Neural cell (in vitro differentiated cells): ENCODE measurements at regions not wholly inside any gene's neighbourhood (a gene's known extent, or its start where the extent isn't known, plus 50 kb on each side); places are given as distances from the start of the nearest gene placed in this dataset.
"Not testable (repeated sequence)": the region's sequence is repeated elsewhere in the genome, so short reads cannot be mapped to it uniquely, and the experiment has no call there.

Experiments used
- H2AFZ ChIP-seq: fragments of 200-600, 300-800 bp; sonication (generic), shearing (Covaris generic); 2 replicates; pipeline ENCODE4 v1.6.0; 2014; ENCODE audit warnings: low read depth, mild to moderate bottlenecking, antibody characterized with exemption, low read length, moderate library complexity
- H3F3A ChIP-seq: fragments of 200-600 bp; shearing (Covaris generic); 2 replicates; pipeline ENCODE4 v1.6.1; 2016; ENCODE audit warnings: mild to moderate bottlenecking, moderate library complexity, mixed read lengths, antibody characterized with exemption, low read length; ENCODE audit not compliant: insufficient read depth, poor library complexity, severe bottlenecking
- H3K27ac ChIP-seq: fragments of 200-600, 300-800 bp; sonication (generic), shearing (Covaris generic); 2 replicates; pipeline ENCODE4 v1.5.1; 2014; ENCODE audit warnings: mild to moderate bottlenecking, low read length, moderate library complexity
- H3K27me3 ChIP-seq: fragments of 300-800, 200-600 bp; sonication (generic), shearing (Covaris generic); 2 replicates; pipeline ENCODE4 v1.6.0; 2014; ENCODE audit warnings: mild to moderate bottlenecking, low read depth, low read length, moderate library complexity; ENCODE audit not compliant: insufficient read depth
- H3K36me3 ChIP-seq: fragments of 300-800, 200-600 bp; sonication (generic), shearing (Covaris generic); 2 replicates; pipeline ENCODE4 v1.5.1; 2014; ENCODE audit warnings: mild to moderate bottlenecking, antibody characterized with exemption, low read length, moderate library complexity; ENCODE audit not compliant: insufficient read depth
- H3K4me2 ChIP-seq: fragments of 300-800, 200-600 bp; sonication (generic), shearing (Covaris generic); 2 replicates; pipeline ENCODE4 v1.6.0; 2014; ENCODE audit warnings: mild to moderate bottlenecking, low read length
- H3K4me3 ChIP-seq: fragments of 300-800, 200-600 bp; sonication (generic), shearing (Covaris generic); 2 replicates; pipeline ENCODE4 v1.5.1; 2014; ENCODE audit warnings: mild to moderate bottlenecking, low read length, moderate library complexity
- H3K79me2 ChIP-seq: fragments of 200-600 bp; shearing (Covaris generic); replicated peaks from 2 replicates; pipeline ENCODE4 v1.6.0; 2014; ENCODE audit warnings: mild to moderate bottlenecking, low read length, moderate library complexity; ENCODE audit not compliant: insufficient read depth
- H3K9ac ChIP-seq: fragments of 300-800, 200-600 bp; sonication (generic), shearing (Covaris generic); 2 replicates; pipeline ENCODE4 v1.6.1; 2016; ENCODE audit warnings: mild to moderate bottlenecking, low read length, mixed read lengths
- H3K9me2 ChIP-seq: fragments of 200-600 bp; shearing (Covaris generic); 2 replicates; pipeline ENCODE4 v1.6.1; 2016; ENCODE audit warnings: mild to moderate bottlenecking, low read length, mixed read lengths; ENCODE audit not compliant: insufficient read depth
- H3K9me3 ChIP-seq: fragments of 200-600, 300-800 bp; sonication (generic), shearing (Covaris generic); 2 replicates; pipeline ENCODE4 v1.6.1; 2016; ENCODE audit warnings: mild to moderate bottlenecking, mixed run types, low read length, moderate library complexity, mixed read lengths
- H4K20me1 ChIP-seq: fragments of 200-600 bp; shearing (Covaris generic); 2 replicates; pipeline ENCODE4 v1.6.1; 2016; ENCODE audit warnings: mild to moderate bottlenecking, mixed run types; ENCODE audit not compliant: insufficient read depth
- CTCF ChIP-seq: fragments of 450-650 bp; IDR thresholded peaks from 2 replicates; pipeline ENCODE4 v1.5.1; 2014; ENCODE audit warnings: antibody characterized with exemption, mild to moderate bottlenecking, moderate library complexity; ENCODE audit not compliant: poor library complexity, severe bottlenecking
- EP300 ChIP-seq: fragments of 450-650 bp; conservative IDR thresholded peaks from 2 replicates; pipeline ENCODE4 v1.6.1; 2014; ENCODE audit warnings: antibody characterized with exemption, mild to moderate bottlenecking, moderate library complexity; ENCODE audit not compliant: poor library complexity, severe bottlenecking
- EZH2 ChIP-seq: fragments of 200-600, 300-800 bp; shearing (Covaris generic), sonication (generic); IDR thresholded peaks from 2 replicates; pipeline ENCODE4 v1.6.1; 2014; ENCODE audit warnings: antibody characterized with exemption, low read length, borderline replicate concordance, mild to moderate bottlenecking; ENCODE audit not compliant: insufficient read depth, poor library complexity, severe bottlenecking
- MXI1 ChIP-seq: fragments of 450-650 bp; conservative IDR thresholded peaks from 2 replicates; pipeline ENCODE4 v1.6.1; 2014; ENCODE audit warnings: antibody characterized with exemption, mild to moderate bottlenecking; ENCODE audit not compliant: poor library complexity, severe bottlenecking
- POLR2AphosphoS5 ChIP-seq: IDR thresholded peaks from 2 replicates; pipeline ENCODE4 v1.6.1; 2012
- RAD21 ChIP-seq: fragments of 450-650 bp; conservative IDR thresholded peaks from 2 replicates; pipeline ENCODE4 v1.6.1; 2014; ENCODE audit warnings: antibody characterized with exemption, mild to moderate bottlenecking, moderate library complexity
- REST ChIP-seq: IDR thresholded peaks from 2 replicates; pipeline ENCODE4 v1.6.1; 2012; ENCODE audit warnings: borderline replicate concordance
- SMC3 ChIP-seq: fragments of 450-650 bp; conservative IDR thresholded peaks from 2 replicates; pipeline ENCODE4 v1.6.1; 2014; ENCODE audit warnings: antibody characterized with exemption, mild to moderate bottlenecking, moderate library complexity; ENCODE audit not compliant: poor library complexity
- TAF1 ChIP-seq: IDR thresholded peaks from 2 replicates; pipeline ENCODE4 v1.6.1; 2012; ENCODE audit warnings: low read depth

GRCh38 chr12:33026791-33027190, 130.2 kb upstream of the PKP2 start:
- H3K4me2 ChIP-seq, result no peak overlapping the region
- no peaks in the 10 kb centered on the region for H3K9me2 ChIP-seq
- no peaks in the 10 kb centered on the region for H4K20me1 ChIP-seq
- no peak overlapping the region for H3K4me3 ChIP-seq
- TF ChIP-seq POLR2AphosphoS5 (no peak), EP300 (no peak), MXI1 (no peak), RAD21 (no peak), REST (no peak), CTCF (no peak), SMC3 (no peak), EZH2 (no peak), TAF1 (no peak)
- no peaks in the 10 kb centered on the region for H3K27me3 ChIP-seq
- no peaks in the 10 kb centered on the region for H3F3A ChIP-seq
- no peak overlapping the region for H3K9ac ChIP-seq
- no peaks in the 10 kb centered on the region for H3K9me3 ChIP-seq
- no peaks in the 10 kb centered on the region for H3K36me3 ChIP-seq
- no peak overlapping the region for H3K27ac ChIP-seq
- H3K79me2 ChIP-seq, result no peaks in the 10 kb centered on the region
- H2AFZ ChIP-seq, result no peak overlapping the region

- H3K9me2 ChIP-seq, H4K20me1 ChIP-seq, H3K9me3 ChIP-seq: not testable (repeated sequence)
These were observed 126.1 kb upstream of the PKP2 start for GRCh38 chr12:33022724-33023123.

GRCh38 chr12:33017029-33017428, 120.5 kb upstream of the PKP2 start:
- H3K27me3 ChIP-seq, H3K27ac ChIP-seq, H3K36me3 ChIP-seq, H3K4me2 ChIP-seq, H3K4me3 ChIP-seq, H4K20me1 ChIP-seq, H3K9ac ChIP-seq, H3K9me2 ChIP-seq, H3K9me3 ChIP-seq, H2AFZ ChIP-seq, H3K79me2 ChIP-seq, H3F3A ChIP-seq: not testable (repeated sequence)

More at GRCh38 chr12:33022724-33023123, 126.1 kb upstream of the PKP2 start:
- not testable (repeated sequence) for H3K79me2 ChIP-seq, H3F3A ChIP-seq, H3K36me3 ChIP-seq, H2AFZ ChIP-seq, H3K9ac ChIP-seq, H3K4me3 ChIP-seq, H3K4me2 ChIP-seq, H3K27ac ChIP-seq, H3K27me3 ChIP-seq
